Heart right ventricle (tissue), 16 donors: ENCODE measurements at regions not wholly inside any gene's neighbourhood (a gene's known extent, or its start where the extent isn't known, plus 50 kb on each side); places are given as distances from the start of the nearest gene placed in this dataset.

Source experiments
- ATAC-seq, 8 donors: fragments of 200-7000 bp; cut with Tn5 transposase; one replicate each; pipeline ENCODE4 v1.9.1; 2020; ENCODE audit warnings: mild to moderate bottlenecking in 8 of 8, moderate library complexity in 8 of 8, moderate number of reproducible peaks in 1 of 8
- DNase-seq, 2 donors: peaks; one replicate each; pipeline ENCODE4 v3.0.0-alpha.2; 2020
- H3K27ac ChIP-seq, 10 donors: fragments of 200-600 bp; sonication (generic) in 2 of 10; one replicate each; pipeline versions ENCODE4 v1.5.0 to v1.8.0; 2020 to 2022; ENCODE audit warnings: mild to moderate bottlenecking in 3 of 10
- H3K27me3 ChIP-seq, 7 donors: fragments of 200-600 bp; one replicate each; pipeline ENCODE4 v1.8.0; 2021 to 2022; ENCODE audit warnings: mild to moderate bottlenecking in 2 of 7
- H3K36me3 ChIP-seq, 9 donors: fragments of 200-600 bp; sonication (generic) in 1 of 9; one replicate each; pipeline versions ENCODE4 v1.5.0 to v1.8.0; 2020 to 2022; ENCODE audit warnings: mild to moderate bottlenecking in 2 of 9
- H3K4me1 ChIP-seq, 9 donors: fragments of 200-600 bp; sonication (generic) in 1 of 9; one replicate each; pipeline versions ENCODE4 v1.5.0 to v1.8.0; 2020 to 2022; ENCODE audit warnings: mild to moderate bottlenecking in 4 of 9
- H3K4me3 ChIP-seq, 10 donors: fragments of 200-600 bp; sonication (generic) in 2 of 10; one replicate each; pipeline versions ENCODE4 v1.5.0 to v1.8.0; 2020 to 2022; ENCODE audit warnings: mild to moderate bottlenecking in 7 of 10, moderate library complexity in 2 of 10
- H3K9me3 ChIP-seq, 11 donors: fragments of 200-600 bp in 10 of 11; sonication (generic) in 2 of 11; one replicate each; pipeline versions ENCODE4 v1.5.0 to v1.8.0; 2013 to 2022; ENCODE audit warnings: mild to moderate bottlenecking in 2 of 11, control low read depth in 1 of 11, moderate library complexity in 1 of 11
- CTCF ChIP-seq, 9 donors: fragments of 200-600 bp; sonication (generic) in 2 of 9; IDR thresholded peaks; one replicate each; pipeline versions ENCODE4 v1.5.0 to v1.8.0; 2021 to 2022; ENCODE audit warnings: antibody characterized with exemption in 9 of 9, mild to moderate bottlenecking in 5 of 9, moderate library complexity in 1 of 9
- WGBS, 2 donors: extraction: QIAGEN DNeasy Blood & Tissue Kit; methylation state at CpG; one replicate each; pipeline ENCODE4 v1.1.7; 2013; ENCODE audit warnings: inconsistent platforms in 1 of 2; 5-methylcytosine and 5-hydroxymethylcytosine counted together
- intact Hi-C, 10 donors: fragments of 100-400 bp; cut with DNase I; formaldehyde crosslinking; loops; one replicate each; pipeline versions ENCODE4 v1.11.1 to v1.14.2; 2022
- donor health status: Arrhythmogenic right ventricular cardiomyopathy.
- donor health status: ischemic (EF 13 %, LVEDD 7.1; RV severe dilation, severe dysfunction).
- donor health status: healthy with polysubstance abuse.
- donor health status: DM: no; HTN: yes; CAD: no.
- donor health status: DM: no; HTN: no; CAD: no.
- donor health status: ischemic (EF 25% LVEDD 6.9; RV normal size, moderate dysfunction).
- donor health status: ischemic (EF 25% LVEDD 5.7; RV mildly dilated, moderate dysfunction).
- donor health status: healthy.
- donor health status: DM: yes; HTN: yes; CAD: no.
- donor health status: Ischemic cardiomyopathy.
- donor health status: ischemic (EF 35%, LVEDD 5.7; RV mildly dilated, moderate dysfunction).
- donor health status: nonischemic (EF 11% LVEDD 7.7; RV severe dilation, severe dysfunction).
- donor health status: DM: yes; HTN: yes; CAD: no.
- donor health status: PGD.
- donor health status: ischemic (EF 29% LVEDD 5.4; RV normal size, mild dysfunction).
- donor health status: nonischemic (EF 23%, LVEDD 6.1; RV moderate dilation, normal function).

GRCh38 chr10:111745982-111746381, 437.6 kb downstream of the GPAM start:
- Histone ChIP-seq H3K27ac (no peak overlapping the region), H3K4me3 (no peak overlapping the region), H3K9me3 (no peaks in the 10 kb centered on the region), H3K27me3 (peaks cover 0 to 3% (median 0%) of the 10 kb centered on the region in 7 donors), H3K4me1 (no peaks in the 10 kb centered on the region), H3K36me3 (no peaks in the 10 kb centered on the region)
- no peak for TF ChIP-seq CTCF (IDR thresholded peaks at IDR 0.05)
- ATAC-seq = no peak
- intact Hi-C loops = no loop called here
- no peak for DNase-seq
- 65 to 82% methylated on average over 2 of the region's 2 CpGs for WGBS, 2 donors

GRCh38 chr10:111747751-111748150, 435.8 kb downstream of the GPAM start:
- DNase-seq = no peak
- intact Hi-C loops = no loop called here
- peaks cover 0 to 3% (median 0%) of the 10 kb centered on the region in 7 donors for H3K27me3 ChIP-seq
- no peak for TF ChIP-seq CTCF (IDR thresholded peaks at IDR 0.05)
- ATAC-seq = no peak
- no peaks in the 10 kb centered on the region for H3K36me3 ChIP-seq
- 20 to 60% methylated on average over 1 of the region's 1 CpG for WGBS, 2 donors
- H3K9me3 ChIP-seq = peaks cover 0 to 2% (median 0%) of the 10 kb centered on the region in 11 donors
- H3K4me1 ChIP-seq = no peaks in the 10 kb centered on the region
- no peak overlapping the region for H3K27ac ChIP-seq
- no peak overlapping the region for H3K4me3 ChIP-seq

- WGBS, 2 donors = 64 to 71% methylated on average over 2 of the region's 2 CpGs
- peaks cover 0 to 6% (median 0%) of the 10 kb centered on the region in 11 donors for H3K9me3 ChIP-seq
- H3K4me1 ChIP-seq = no peaks in the 10 kb centered on the region
- intact Hi-C loops = no loop called here
- no peak for TF ChIP-seq CTCF (IDR thresholded peaks at IDR 0.05)
- no peak overlapping the region for H3K27ac ChIP-seq
- no peaks in the 10 kb centered on the region for H3K36me3 ChIP-seq
- H3K4me3 ChIP-seq = no peak overlapping the region
- ATAC-seq (no peak), DNase-seq (no peak)
- H3K27me3 ChIP-seq = peaks cover 0 to 3% (median 0%) of the 10 kb centered on the region in 7 donors
Observed at GRCh38 chr10:111748184-111748583, 435.4 kb downstream of the GPAM start.

- Histone ChIP-seq H3K27me3 (no peaks in the 10 kb centered on the region), H3K4me3 (no peak overlapping the region), H3K4me1 (no peaks in the 10 kb centered on the region), H3K36me3 (no peaks in the 10 kb centered on the region), H3K27ac (no peak overlapping the region), H3K9me3 (peaks cover 0 to 7% (median 0%) of the 10 kb centered on the region in 11 donors)
- DNase-seq = no peak
- ATAC-seq = no peak
- intact Hi-C loops = loop anchor here in 3 of 10 donors (5.0 to 10.0 kb wide), 3 partner anchors 384 to 564 kb away; no protein-coding TSS in a partner anchor
- 46 to 48% methylated on average over 2 of the region's 2 CpGs for WGBS, 2 donors
- no peak for TF ChIP-seq CTCF (IDR thresholded peaks at IDR 0.05)
Observed at GRCh38 chr10:111750165-111750849, 433.3 kb downstream of the GPAM start.
